H1 (cell line): ENCODE measurements at regions not wholly inside any gene's neighbourhood (a gene's known extent, or its start where the extent isn't known, plus 50 kb on each side); places are given as distances from the start of the nearest gene placed in this dataset.

Source experiments
- CTCF ChIA-PET: fragments of 300-600 bp; sonication (Branson Sonifier 250); formaldehyde crosslinking; loops from one replicate; lab custom pipeline; 2021; ENCODE audit not compliant: partially characterized antibody; lab: Charles Lee
- POLR2A ChIA-PET: fragments of 300-600 bp; sonication (Branson Sonifier 250); formaldehyde crosslinking; loops from one replicate; lab custom pipeline; 2021; ENCODE audit warnings: inconsistent platforms; ENCODE audit not compliant: partially characterized antibody; lab: Charles Lee
- DNase-seq, 2 experiments: peaks; one replicate each; pipeline versions ENCODE4 v3.0.0 to v3.0.0-alpha.2; 2010 to 2022; ENCODE audit warnings: low spot score in 2 of 2, low read depth in 1 of 2, mixed read lengths in 1 of 2
- FAIRE-seq: peaks from 2 replicates; lab custom pipeline; 2011; peaks lifted over from hg19 to GRCh38; lab: Jason Lieb, UNC
- H2AFZ ChIP-seq: 2 replicates; pipeline ENCODE4 v1.8.1; 2012; ENCODE audit warnings: low read length, inconsistent platforms
- H2AK5ac ChIP-seq: 2 replicates; pipeline ENCODE4 v1.6.1; 2013; ENCODE audit warnings: low read depth, low read length
- H2BK120ac ChIP-seq: replicated peaks from 2 replicates; pipeline ENCODE3; 2013; ENCODE audit warnings: low read depth, low read length, inconsistent platforms
- H2BK12ac ChIP-seq: 2 replicates; pipeline ENCODE4 v1.6.1; 2013; ENCODE audit warnings: low read depth, low read length
- H2BK15ac ChIP-seq: 2 replicates; pipeline ENCODE4 v1.6.1; 2013; ENCODE audit warnings: low read length
- H2BK20ac ChIP-seq: 2 replicates; pipeline ENCODE4 v1.6.1; 2013; ENCODE audit warnings: low read length
- H2BK5ac ChIP-seq: 2 replicates; pipeline ENCODE4 v1.6.1; 2013; ENCODE audit warnings: low read depth, low read length
- H3K14ac ChIP-seq: 2 replicates; pipeline ENCODE4 v1.6.1; 2013; ENCODE audit warnings: inconsistent platforms; ENCODE audit not compliant: insufficient read length
- H3K18ac ChIP-seq: 2 replicates; pipeline ENCODE4 v1.6.1; 2013; ENCODE audit warnings: low read length; ENCODE audit errors: extremely low read depth
- H3K23ac ChIP-seq: 2 replicates; pipeline ENCODE4 v1.6.1; 2013; ENCODE audit warnings: inconsistent platforms; ENCODE audit not compliant: insufficient read length
- H3K23me2 ChIP-seq: 2 replicates; pipeline ENCODE4 v1.6.1; 2013; ENCODE audit warnings: low read depth, low read length
- H3K27ac ChIP-seq: 2 replicates; pipeline ENCODE4 v1.6.1; 2011; ENCODE audit warnings: low read depth, low read length, inconsistent platforms
- H3K27me3 ChIP-seq, 4 experiments: replicated peaks in 1 of 4; 1 replicate in 1 of 4; 2 replicates in 3 of 4; pipeline versions ENCODE4 v1.6.1 to v1.8.1; 2011 to 2013; ENCODE audit warnings: low read length in 3 of 4, mild to moderate bottlenecking in 3 of 4, inconsistent platforms in 2 of 4, mixed read lengths in 2 of 4, moderate library complexity in 1 of 4; ENCODE audit not compliant: control insufficient read depth in 3 of 4, insufficient read depth in 3 of 4; ENCODE audit errors: extremely low read depth in 1 of 4
- H3K36me3 ChIP-seq, 4 experiments: 2 replicates each; pipeline versions ENCODE4 v1.6.1 to v1.8.1; 2011 to 2013; ENCODE audit warnings: mild to moderate bottlenecking in 4 of 4, low read length in 3 of 4, moderate library complexity in 2 of 4, control low read depth in 1 of 4, inconsistent platforms in 1 of 4; ENCODE audit not compliant: insufficient read depth in 4 of 4, control insufficient read depth in 2 of 4
- H3K4ac ChIP-seq: replicated peaks from 2 replicates; pipeline ENCODE3; 2013; ENCODE audit warnings: low read length, low read depth, mixed read lengths, inconsistent platforms; ENCODE audit not compliant: insufficient read length
- H3K4me1 ChIP-seq, 4 experiments: replicated peaks in 1 of 4; 1 replicate in 1 of 4; 2 replicates in 3 of 4; pipeline versions ENCODE4 v1.6.1 to v1.8.1; 2011 to 2013; ENCODE audit warnings: low read length in 3 of 4, inconsistent platforms in 2 of 4, mixed read lengths in 1 of 4; ENCODE audit not compliant: insufficient read depth in 4 of 4, control insufficient read depth in 3 of 4
- H3K4me2 ChIP-seq, 2 experiments: 2 replicates each; pipeline versions ENCODE4 v1.6.1 to v1.8.1; 2011 to 2013; ENCODE audit warnings: low read depth in 2 of 2, low read length in 2 of 2, control low read depth in 1 of 2, inconsistent platforms in 1 of 2, mild to moderate bottlenecking in 1 of 2; ENCODE audit not compliant: insufficient read depth in 1 of 2
- H3K4me3 ChIP-seq, 4 experiments: fragments of 200-600, 300-600 bp in 1 of 4; sonication (generic), shearing (Covaris generic), sonication (Bioruptor Twin) in 1 of 4; 2 replicates each; pipeline versions ENCODE4 v1.5.1 to v1.8.1; 2011 to 2016; ENCODE audit warnings: low read length in 4 of 4, low read depth in 3 of 4, control low read depth in 2 of 4, inconsistent platforms in 2 of 4, mild to moderate bottlenecking in 2 of 4, mixed read lengths in 1 of 4, moderate library complexity in 1 of 4; ENCODE audit not compliant: insufficient read depth in 2 of 4; ENCODE audit errors: extremely low read depth in 1 of 4
- H3K56ac ChIP-seq: replicated peaks from 2 replicates; pipeline ENCODE3; 2013; ENCODE audit warnings: low read depth, mild to moderate bottlenecking, mixed read lengths, low read length, inconsistent platforms; ENCODE audit not compliant: insufficient read length
- H3K79me1 ChIP-seq: 2 replicates; pipeline ENCODE4 v1.6.1; 2013; ENCODE audit warnings: low read depth, low read length, control low read depth
- H3K79me2 ChIP-seq, 2 experiments: 2 replicates each; pipeline versions ENCODE4 v1.6.1 to v1.8.1; 2012 to 2013; ENCODE audit warnings: low read length in 2 of 2, mild to moderate bottlenecking in 2 of 2, inconsistent platforms in 1 of 2; ENCODE audit not compliant: insufficient read depth in 2 of 2, control insufficient read depth in 1 of 2
- H3K9ac ChIP-seq, 4 experiments: replicated peaks in 1 of 4; 1 replicate in 1 of 4; 2 replicates in 3 of 4; pipeline versions ENCODE4 v1.6.1 to v1.8.1; 2011 to 2013; ENCODE audit warnings: low read depth in 3 of 4, low read length in 3 of 4, control low read depth in 2 of 4, mild to moderate bottlenecking in 2 of 4, moderate library complexity in 2 of 4, inconsistent platforms in 1 of 4; ENCODE audit errors: extremely low read depth in 1 of 4
- H3K9me3 ChIP-seq, 2 experiments: 2 replicates each; pipeline versions ENCODE4 v1.6.1 to v1.8.1; 2012 to 2013; ENCODE audit warnings: mild to moderate bottlenecking in 2 of 2, moderate library complexity in 2 of 2, control low read depth in 1 of 2, inconsistent platforms in 1 of 2, low read depth in 1 of 2, low read length in 1 of 2, mixed read lengths in 1 of 2; ENCODE audit not compliant: insufficient read depth in 2 of 2
- H4K20me1 ChIP-seq, 2 experiments: replicated peaks in 1 of 2; 2 replicates each; pipeline versions ENCODE3 to v1.8.1; 2011 to 2013; ENCODE audit warnings: inconsistent platforms in 2 of 2, low read length in 2 of 2, mild to moderate bottlenecking in 1 of 2; ENCODE audit not compliant: insufficient read depth in 2 of 2, control insufficient read depth in 1 of 2
- H4K5ac ChIP-seq: 2 replicates; pipeline ENCODE4 v1.6.1; 2013; ENCODE audit warnings: low read length, low read depth, mixed read lengths, inconsistent platforms; ENCODE audit not compliant: insufficient read length
- H4K8ac ChIP-seq: 2 replicates; pipeline ENCODE4 v1.8.0; 2013; ENCODE audit warnings: mild to moderate bottlenecking, moderate library complexity, low read length, inconsistent platforms; ENCODE audit not compliant: insufficient read depth; ENCODE audit errors: extremely low read depth
- H4K91ac ChIP-seq: replicated peaks from 2 replicates; pipeline ENCODE3; 2013; ENCODE audit warnings: low read length, mixed read lengths, inconsistent platforms; ENCODE audit not compliant: insufficient read length
- BACH1 ChIP-seq: IDR thresholded peaks from 2 replicates; pipeline ENCODE4 v1.6.1; 2012; ENCODE audit warnings: low read length, improper control_type of control experiment
- BCL11A ChIP-seq, 2 experiments: IDR thresholded peaks; one replicate each; pipeline ENCODE4 v1.6.1; 2011; ENCODE audit warnings: low read depth in 2 of 2, low read length in 2 of 2, mild to moderate bottlenecking in 2 of 2
- BRCA1 ChIP-seq: IDR thresholded peaks from 2 replicates; pipeline ENCODE4 v1.6.1; 2012; ENCODE audit warnings: low read depth, low read length, improper control_type of control experiment
- CHD1 ChIP-seq: IDR thresholded peaks from 2 replicates; pipeline ENCODE4 v1.6.1; 2012; ENCODE audit warnings: low read depth, low read length, improper control_type of control experiment
- EP300 ChIP-seq, 2 experiments: IDR thresholded peaks; 1 replicate in 1 of 2; 2 replicates in 1 of 2; pipeline ENCODE4 v1.6.1; 2011 to 2012; ENCODE audit warnings: low read depth in 2 of 2, low read length in 2 of 2, mild to moderate bottlenecking in 2 of 2, borderline replicate concordance in 1 of 2, inconsistent platforms in 1 of 2, moderate library complexity in 1 of 2
- FOSL1 ChIP-seq: IDR thresholded peaks from 2 replicates; pipeline ENCODE4 v1.6.1; 2011; ENCODE audit warnings: mild to moderate bottlenecking, low read depth, low read length, moderate library complexity; ENCODE audit not compliant: insufficient read depth
- GABPA ChIP-seq: IDR thresholded peaks from 2 replicates; pipeline ENCODE4 v1.6.1; 2011; ENCODE audit warnings: mild to moderate bottlenecking, low read length, moderate library complexity, borderline replicate concordance; ENCODE audit not compliant: insufficient read depth
- NRF1 ChIP-seq: IDR thresholded peaks from 2 replicates; pipeline ENCODE4 v1.6.1; 2011; ENCODE audit warnings: mild to moderate bottlenecking, low read depth, low read length, improper control_type of control experiment
- SAP30 ChIP-seq: fragments of 300-600 bp; sonication (generic); IDR thresholded peaks from 2 replicates; pipeline ENCODE4 v1.7.1; 2012; ENCODE audit warnings: low read length, moderate library complexity, mild to moderate bottlenecking, inconsistent platforms; ENCODE audit not compliant: insufficient read depth, insufficient replicate concordance
- SIN3A ChIP-seq, 2 experiments: IDR thresholded peaks in 1 of 2; conservative IDR thresholded peaks in 1 of 2; 2 replicates each; pipeline ENCODE4 v1.6.1; 2011 to 2012; ENCODE audit warnings: low read length in 2 of 2, improper control_type of control experiment in 1 of 2, low read depth in 1 of 2, mild to moderate bottlenecking in 1 of 2
- TAF1 ChIP-seq: IDR thresholded peaks from 2 replicates; pipeline ENCODE4 v1.6.1; 2011; ENCODE audit warnings: mild to moderate bottlenecking, low read depth, low read length
- ZNF274 ChIP-seq: IDR thresholded peaks from 2 replicates; pipeline ENCODE4 v1.7.0; 2012; ENCODE audit warnings: low read length, borderline replicate concordance; ENCODE audit errors: extremely low read depth
- TF ChIP-seq, protein P1 (sequence below): IDR thresholded peaks from 2 replicates; pipeline ENCODE4 v1.6.1; 2012; ENCODE audit warnings: low read length, inconsistent platforms

DNA sequence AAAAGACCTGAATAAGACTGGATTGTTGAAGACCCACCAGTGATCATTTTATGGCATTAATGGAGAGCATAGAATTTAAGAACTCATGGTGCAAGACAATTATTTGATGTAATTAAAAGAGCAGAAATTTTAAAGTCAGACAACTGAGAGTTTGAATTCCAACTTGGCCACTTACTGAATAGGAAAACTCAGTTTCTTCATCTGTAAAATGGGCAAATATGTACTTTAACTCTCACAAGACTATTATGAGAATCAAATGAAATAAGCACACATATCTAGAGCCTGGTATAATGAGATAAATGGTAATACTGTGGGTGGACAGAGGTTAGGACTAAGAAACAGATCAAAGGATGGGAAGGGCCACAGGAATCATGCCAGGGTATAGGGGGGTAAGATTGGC is 88.0 kb downstream of the SOX9 start:
- Histone ChIP-seq H2BK12ac (no peak overlapping the region), H3K79me2 (no peaks in the 10 kb centered on the region), H3K9me3 (no peaks in the 10 kb centered on the region), H4K91ac (no peak overlapping the region), H3K18ac (no peak overlapping the region), H3K4me1 (peaks cover 0 to 12% (median 4%) of the 10 kb centered on the region in 4 experiments; a peak in 6 of 7 replicates), H3K79me1 (no peaks in the 10 kb centered on the region), H2AK5ac (no peak overlapping the region), H2BK120ac (no peak overlapping the region), H3K14ac (no peak overlapping the region), H4K5ac (no peak overlapping the region), H3K36me3 (no peaks in the 10 kb centered on the region), H2BK15ac (no peak overlapping the region), H3K9ac (no peak overlapping the region), H3K4me3 (no peak overlapping the region), H3K56ac (no peak overlapping the region), H3K27ac (no peak overlapping the region), H4K20me1 (no peaks in the 10 kb centered on the region), H2BK5ac (no peak overlapping the region), H4K8ac (no peak overlapping the region), H2AFZ (no peak overlapping the region), H3K4me2 (no peak overlapping the region), H3K23ac (no peak overlapping the region), H3K4ac (no peak overlapping the region), H3K27me3 (no peaks in the 10 kb centered on the region; a peak in 1 of 7 replicates), H2BK20ac (no peak overlapping the region), H3K23me2 (no peaks in the 10 kb centered on the region)
- CTCF ChIA-PET = no interaction called here
- no peak for DNase-seq
- FAIRE-seq = no peak
- POLR2A ChIA-PET = no interaction called here
- TF ChIP-seq TAF1 (no peak), BACH1 (no peak), CHD1 (no peak), SAP30 (no peak), GABPA (no peak), EP300 (IDR thresholded peaks at IDR 0.05; ENCODE audit: borderline replicate concordance in 1 of 2, low read depth in 2 of 2, low read length in 2 of 2) (no peak), NRF1 (no peak), BRCA1 (no peak), ZNF274 (no peak), FOSL1 (no peak), BCL11A (IDR thresholded peaks at IDR 0.05; ENCODE audit: low read depth in 2 of 2, low read length in 2 of 2) (no peak), SIN3A (conservative IDR thresholded peaks at IDR 0.05 in 1 of 2, IDR thresholded peaks at IDR 0.05 in 1 of 2; ENCODE audit: low read depth in 1 of 2, low read length in 2 of 2) (no peak)
- TF ChIP-seq, protein P1, sequence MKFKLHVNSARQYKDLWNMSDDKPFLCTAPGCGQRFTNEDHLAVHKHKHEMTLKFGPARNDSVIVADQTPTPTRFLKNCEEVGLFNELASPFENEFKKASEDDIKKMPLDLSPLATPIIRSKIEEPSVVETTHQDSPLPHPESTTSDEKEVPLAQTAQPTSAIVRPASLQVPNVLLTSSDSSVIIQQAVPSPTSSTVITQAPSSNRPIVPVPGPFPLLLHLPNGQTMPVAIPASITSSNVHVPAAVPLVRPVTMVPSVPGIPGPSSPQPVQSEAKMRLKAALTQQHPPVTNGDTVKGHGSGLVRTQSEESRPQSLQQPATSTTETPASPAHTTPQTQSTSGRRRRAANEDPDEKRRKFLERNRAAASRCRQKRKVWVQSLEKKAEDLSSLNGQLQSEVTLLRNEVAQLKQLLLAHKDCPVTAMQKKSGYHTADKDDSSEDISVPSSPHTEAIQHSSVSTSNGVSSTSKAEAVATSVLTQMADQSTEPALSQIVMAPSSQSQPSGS = no peak
